HCT116 (cell line): ENCODE measurements at regions not wholly inside any gene's neighbourhood (a gene's known extent, or its start where the extent isn't known, plus 50 kb on each side); places are given as distances from the start of the nearest gene placed in this dataset.

ENCODE experiments used
- ATAC-seq: fragments of 200-7000 bp; cut with Tn5 transposase; 2 replicates; pipeline ENCODE4 v1.9.1; 2020; ENCODE audit warnings: mild to moderate bottlenecking, moderate library complexity
- BruUV-seq: library from RNA; stranded (reverse); fragments of 400-500 nt; replicated peaks from 2 replicates; lab custom pipeline; 2021; lab: Mats Ljungman, UMichigan
- CTCF ChIA-PET: fragments of 300-600 bp; sonication (Branson Sonifier 250); formaldehyde crosslinking; loops from one replicate; lab custom pipeline; 2021; ENCODE audit warnings: antibody characterized with exemption; lab: Charles Lee
- POLR2A ChIA-PET: fragments of 300-600, 350-600 bp; sonication (Branson Sonifier 250); formaldehyde crosslinking; loops from one replicate; lab custom pipeline; 2021; ENCODE audit warnings: antibody characterized with exemption; lab: Charles Lee
- RAD21 ChIA-PET, 2 experiments: fragments of 300-600 bp; sonication (Branson Sonifier 250); formaldehyde crosslinking; loops; one replicate each; lab custom pipeline; 2023; ENCODE audit warnings: low total read pairs in 2 of 2; ENCODE audit not compliant: uncharacterized antibody in 2 of 2, unreplicated experiment in 2 of 2, low non-redundant PET in 1 of 2; lab: Charles Lee
- DNase-seq: peaks from one replicate; pipeline ENCODE4 v3.0.0-alpha.2; 2010; ENCODE audit warnings: low read depth, low spot score
- H2AFZ ChIP-seq: fragments of 200-600 bp; shearing (Covaris generic), sonication (generic); 2 replicates; pipeline ENCODE4 v1.6.1; 2017; ENCODE audit warnings: low read depth, mixed run types, mixed read lengths, antibody characterized with exemption, low read length; ENCODE audit not compliant: poor library complexity, severe bottlenecking
- H3K27ac ChIP-seq: 2 replicates; pipeline ENCODE4 v1.5.1; 2012; ENCODE audit warnings: low read depth, low read length
- H3K27me3 ChIP-seq: fragments of 200-600 bp; sonication (generic); 2 replicates; pipeline ENCODE4 v1.6.1; 2016; ENCODE audit warnings: mixed run types, low read length, mixed read lengths; ENCODE audit not compliant: insufficient read depth
- H3K36me3 ChIP-seq, 2 experiments: fragments of 200-500 bp in 1 of 2; fragments of 200-600 bp in 1 of 2; sonication (Bioruptor generic) in 1 of 2; sonication (generic) in 1 of 2; 2 replicates each; pipeline versions ENCODE4 v1.5.1 to v1.6.1; 2014 to 2016; ENCODE audit warnings: low read length in 2 of 2, inconsistent platforms in 1 of 2, mixed read lengths in 1 of 2, mixed run types in 1 of 2; ENCODE audit not compliant: insufficient read depth in 2 of 2, control insufficient read depth in 1 of 2
- H3K4me1 ChIP-seq, 2 experiments: fragments of 200-600 bp in 1 of 2; sonication (generic) in 1 of 2; 2 replicates each; pipeline versions ENCODE4 v1.5.1 to v1.6.1; 2012 to 2017; ENCODE audit warnings: low read length in 2 of 2, inconsistent platforms in 1 of 2, mild to moderate bottlenecking in 1 of 2, mixed read lengths in 1 of 2, mixed run types in 1 of 2, moderate library complexity in 1 of 2; ENCODE audit not compliant: insufficient read depth in 2 of 2, control insufficient read depth in 1 of 2
- H3K4me2 ChIP-seq: fragments of 200-600 bp; sonication (generic); 2 replicates; pipeline ENCODE4 v1.6.1; 2017; ENCODE audit warnings: mixed run types, low read length, mixed read lengths
- H3K4me3 ChIP-seq, 2 experiments: fragments of 200-600 bp in 1 of 2; sonication (generic) in 1 of 2; replicated peaks in 1 of 2; 2 replicates each; pipeline ENCODE4 v1.5.1; 2011 to 2016; ENCODE audit warnings: low read length in 2 of 2, control low read depth in 1 of 2, low read depth in 1 of 2, mild to moderate bottlenecking in 1 of 2, mixed read lengths in 1 of 2, mixed run types in 1 of 2
- H3K79me2 ChIP-seq: fragments of 200-600 bp; sonication (generic); 2 replicates; pipeline ENCODE4 v1.6.1; 2017; ENCODE audit warnings: mild to moderate bottlenecking, mixed run types, low read length, moderate library complexity, mixed read lengths; ENCODE audit not compliant: insufficient read depth
- H3K9ac ChIP-seq: fragments of 200-600 bp; sonication (generic); 2 replicates; pipeline ENCODE4 v1.6.1; 2016; ENCODE audit warnings: low read length, mixed read lengths
- H3K9me2 ChIP-seq: fragments of 200-600 bp; sonication (generic), shearing (Covaris generic); 2 replicates; pipeline ENCODE4 v1.6.1; 2017; ENCODE audit warnings: mixed run types, mild to moderate bottlenecking, moderate library complexity; ENCODE audit not compliant: insufficient read depth
- H3K9me3 ChIP-seq, 2 experiments: fragments of 200-500 bp in 1 of 2; fragments of 200-600 bp in 1 of 2; sonication (Bioruptor generic) in 1 of 2; sonication (generic) in 1 of 2; 2 replicates each; pipeline ENCODE4 v1.6.1; 2014 to 2017; ENCODE audit warnings: low read length in 2 of 2, mixed read lengths in 2 of 2, inconsistent platforms in 1 of 2, low read depth in 1 of 2, mild to moderate bottlenecking in 1 of 2, mixed run types in 1 of 2, moderate library complexity in 1 of 2; ENCODE audit not compliant: control insufficient read depth in 1 of 2, insufficient read depth in 1 of 2
- H4K20me1 ChIP-seq: fragments of 200-600 bp; sonication (generic), shearing (Covaris generic); 2 replicates; pipeline ENCODE4 v1.6.1; 2017; ENCODE audit warnings: mixed run types, mild to moderate bottlenecking, moderate library complexity; ENCODE audit not compliant: insufficient read depth
- CBX3 ChIP-seq: IDR thresholded peaks from 2 replicates; pipeline ENCODE4 v1.6.1; 2012; ENCODE audit warnings: low read depth
- EZH2phosphoT487 ChIP-seq: fragments of 200-600 bp; IDR thresholded peaks from 2 replicates; pipeline ENCODE4 v1.6.1; 2018; ENCODE audit warnings: antibody characterized with exemption, borderline replicate concordance
- FOSL1 ChIP-seq: IDR thresholded peaks from 2 replicates; pipeline ENCODE4 v1.6.1; 2012; ENCODE audit warnings: low read depth
- MAX ChIP-seq: IDR thresholded peaks from 2 replicates; pipeline ENCODE4 v1.6.1; 2012
- POLR2AphosphoS5 ChIP-seq: IDR thresholded peaks from 2 replicates; pipeline ENCODE4 v1.6.1; 2011; ENCODE audit warnings: mild to moderate bottlenecking, low read depth, low read length, moderate library complexity
- RAD21 ChIP-seq: IDR thresholded peaks from 2 replicates; pipeline ENCODE4 v1.6.1; 2012; ENCODE audit warnings: low read depth, mild to moderate bottlenecking
- REST ChIP-seq: IDR thresholded peaks from 2 replicates; pipeline ENCODE4 v1.6.1; 2012; ENCODE audit warnings: low read depth
- SP1 ChIP-seq: IDR thresholded peaks from 2 replicates; pipeline ENCODE4 v1.6.1; 2012; ENCODE audit warnings: low read depth
- SRF ChIP-seq: IDR thresholded peaks from 2 replicates; pipeline ENCODE4 v1.6.1; 2012; ENCODE audit warnings: low read depth
- intact Hi-C: fragments of 100-400 bp; cut with micrococcal nuclease; formaldehyde crosslinking; loops from 2 replicates; pipeline ENCODE4 v1.10.0; 2022

GRCh38 chr5:116661419-116661818, 86.8 kb upstream of the SEMA6A start:
- CTCF ChIA-PET, result no interaction called here
- Histone ChIP-seq H3K9me2 (no peaks in the 10 kb centered on the region), H3K4me3 (no peak overlapping the region), H3K4me1 (no peaks in the 10 kb centered on the region), H3K27ac (no peak overlapping the region), H3K36me3 (no peaks in the 10 kb centered on the region), H3K4me2 (no peak overlapping the region), H3K79me2 (no peaks in the 10 kb centered on the region), H2AFZ (no peak overlapping the region), H4K20me1 (no peaks in the 10 kb centered on the region), H3K27me3 (no peaks in the 10 kb centered on the region), H3K9me3 (no peaks in the 10 kb centered on the region; a peak in 1 of 4 replicates), H3K9ac (no peak overlapping the region)
- intact Hi-C loops, result no loop called here
- DNase-seq (no peak), ATAC-seq (no peak)
- TF ChIP-seq FOSL1 (no peak), POLR2AphosphoS5 (no peak), RAD21 (no peak), SRF (no peak), EZH2phosphoT487 (no peak), MAX (no peak), CBX3 (no peak), SP1 (no peak), REST (no peak)
- POLR2A ChIA-PET, result no interaction called here
- no TSS peak for BruUV-seq
- RAD21 ChIA-PET, result no interaction called here
